ENCODE measurements at regions not wholly inside any gene's neighbourhood (a gene's known extent, or its start where the extent isn't known, plus 50 kb on each side); places are given as distances from the start of the nearest gene placed in this dataset.

DNA sequence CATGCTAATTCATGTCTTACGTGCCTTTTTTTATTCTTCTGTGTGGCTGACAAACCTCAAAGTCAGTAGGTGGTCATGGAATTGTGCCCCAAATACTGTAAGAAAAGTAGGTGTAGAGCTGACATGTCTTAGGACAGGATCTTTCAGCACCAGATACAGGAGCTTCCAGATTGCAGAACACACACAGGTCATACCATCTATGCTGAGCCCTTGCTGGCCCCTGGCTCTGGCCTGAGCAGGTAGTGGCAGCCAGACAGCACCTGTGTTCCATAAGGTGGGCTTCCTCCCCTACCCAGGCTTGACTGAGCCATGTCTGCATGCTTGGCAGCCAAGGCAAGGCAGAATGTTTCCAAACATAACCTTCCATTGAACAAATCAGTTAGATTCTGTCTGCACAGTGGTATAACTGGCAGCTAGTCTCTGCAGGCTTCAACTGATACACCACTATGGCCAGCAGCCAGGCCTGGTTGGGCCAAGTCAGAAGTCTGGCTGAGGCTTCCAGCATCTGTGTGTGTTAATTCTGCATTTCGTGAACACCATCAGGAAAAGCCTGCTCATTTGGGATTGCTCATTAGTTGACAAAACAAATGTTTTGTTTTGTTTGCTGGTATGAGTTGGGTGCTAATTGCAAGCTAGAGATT, 366.5 kb downstream of the FOXA2 start:
- no peak overlapping the region for H3K4me2 ChIP-seq (ENCODE audit: low read depth, low read length)
- no peaks in the 10 kb centered on the region for H3K79me2 ChIP-seq (ENCODE audit: insufficient read depth, low read length)
- intact Hi-C loops (cut with micrococcal nuclease; ENCODE audit: unreplicated experiment): no loop called here
- peaks cover 2 to 37% of the 10 kb centered on the region in 2 experiments; a peak in 3 of 5 replicates for H3K27me3 ChIP-seq (ENCODE audit: control insufficient read depth in 1 of 2, insufficient read depth in 2 of 2, low read length in 2 of 2)
- ChIA-PET POLR2A (no interaction called here), CTCF (ENCODE audit: low intra/inter-chr PET ratio, low total read pairs) (no interaction called here)
- H3K9me3 ChIP-seq (ENCODE audit: low read length): no peaks in the 10 kb centered on the region
- no peak overlapping the region for H3K4me3 ChIP-seq (replicated peaks in 1 of 3; ENCODE audit: insufficient read depth in 1 of 3, low read depth in 2 of 3, low read length in 3 of 3)
- no peak overlapping the region for H3K27ac ChIP-seq (ENCODE audit: extremely low read length, insufficient read depth, low read length)
- no peaks in the 10 kb centered on the region for H4K20me1 ChIP-seq (ENCODE audit: insufficient read depth, low read length)
- H3K4me1 ChIP-seq (ENCODE audit: insufficient read depth, low read length): no peaks in the 10 kb centered on the region
- no TSS peak for BruUV-seq (replicated peaks)
- H3K9ac ChIP-seq (ENCODE audit: insufficient read depth, low read depth, low read length): no peak overlapping the region
- 32% methylated on average over 2 of the region's 2 CpGs for WGBS (ENCODE audit: low lambda C conversion rate)
- in situ Hi-C loops (cut with HindIII; ENCODE audit: extremely low pct_ligation_motif_present, low pct_unique_long_range_greater_than_20kb): no loop called here
- no peak for FAIRE-seq
- DNase-seq (ENCODE audit: low spot score): no peak
- ATAC-seq: no peak
- no peaks in the 10 kb centered on the region for H3K36me3 ChIP-seq (replicated peaks in 1 of 2; ENCODE audit: control insufficient read depth in 1 of 2, insufficient read depth in 2 of 2, low read length in 2 of 2)
- H2AFZ ChIP-seq (ENCODE audit: low read length): no peak overlapping the region
- TF ChIP-seq ZNF616 (CRISPR knock-in tag; IDR thresholded peaks at IDR 0.05; ENCODE audit: low read depth) (no peak), ZNF317 (CRISPR knock-in tag; IDR thresholded peaks at IDR 0.05) (no peak), ZNF20 (CRISPR knock-in tag; IDR thresholded peaks at IDR 0.05) (no peak), NR1H2 (CRISPR knock-in tag; IDR thresholded peaks at IDR 0.05; ENCODE audit: borderline replicate concordance, low read depth) (no peak), SUZ12 (IDR thresholded peaks at IDR 0.05; ENCODE audit: low read depth, low read length) (no peak), ZNF234 (CRISPR knock-in tag; conservative IDR thresholded peaks at IDR 0.05) (no peak), SMARCC2 (IDR thresholded peaks at IDR 0.05) (no peak)
- TF ChIP-seq, protein P1, sequence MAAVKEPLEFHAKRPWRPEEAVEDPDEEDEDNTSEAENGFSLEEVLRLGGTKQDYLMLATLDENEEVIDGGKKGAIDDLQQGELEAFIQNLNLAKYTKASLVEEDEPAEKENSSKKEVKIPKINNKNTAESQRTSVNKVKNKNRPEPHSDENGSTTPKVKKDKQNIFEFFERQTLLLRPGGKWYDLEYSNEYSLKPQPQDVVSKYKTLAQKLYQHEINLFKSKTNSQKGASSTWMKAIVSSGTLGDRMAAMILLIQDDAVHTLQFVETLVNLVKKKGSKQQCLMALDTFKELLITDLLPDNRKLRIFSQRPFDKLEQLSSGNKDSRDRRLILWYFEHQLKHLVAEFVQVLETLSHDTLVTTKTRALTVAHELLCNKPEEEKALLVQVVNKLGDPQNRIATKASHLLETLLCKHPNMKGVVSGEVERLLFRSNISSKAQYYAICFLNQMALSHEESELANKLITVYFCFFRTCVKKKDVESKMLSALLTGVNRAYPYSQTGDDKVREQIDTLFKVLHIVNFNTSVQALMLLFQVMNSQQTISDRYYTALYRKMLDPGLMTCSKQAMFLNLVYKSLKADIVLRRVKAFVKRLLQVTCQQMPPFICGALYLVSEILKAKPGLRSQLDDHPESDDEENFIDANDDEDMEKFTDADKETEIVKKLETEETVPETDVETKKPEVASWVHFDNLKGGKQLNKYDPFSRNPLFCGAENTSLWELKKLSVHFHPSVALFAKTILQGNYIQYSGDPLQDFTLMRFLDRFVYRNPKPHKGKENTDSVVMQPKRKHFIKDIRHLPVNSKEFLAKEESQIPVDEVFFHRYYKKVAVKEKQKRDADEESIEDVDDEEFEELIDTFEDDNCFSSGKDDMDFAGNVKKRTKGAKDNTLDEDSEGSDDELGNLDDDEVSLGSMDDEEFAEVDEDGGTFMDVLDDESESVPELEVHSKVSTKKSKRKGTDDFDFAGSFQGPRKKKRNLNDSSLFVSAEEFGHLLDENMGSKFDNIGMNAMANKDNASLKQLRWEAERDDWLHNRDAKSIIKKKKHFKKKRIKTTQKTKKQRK (IDR thresholded peaks at IDR 0.05; ENCODE audit: low read length): no peak
- TF ChIP-seq, protein P2, sequence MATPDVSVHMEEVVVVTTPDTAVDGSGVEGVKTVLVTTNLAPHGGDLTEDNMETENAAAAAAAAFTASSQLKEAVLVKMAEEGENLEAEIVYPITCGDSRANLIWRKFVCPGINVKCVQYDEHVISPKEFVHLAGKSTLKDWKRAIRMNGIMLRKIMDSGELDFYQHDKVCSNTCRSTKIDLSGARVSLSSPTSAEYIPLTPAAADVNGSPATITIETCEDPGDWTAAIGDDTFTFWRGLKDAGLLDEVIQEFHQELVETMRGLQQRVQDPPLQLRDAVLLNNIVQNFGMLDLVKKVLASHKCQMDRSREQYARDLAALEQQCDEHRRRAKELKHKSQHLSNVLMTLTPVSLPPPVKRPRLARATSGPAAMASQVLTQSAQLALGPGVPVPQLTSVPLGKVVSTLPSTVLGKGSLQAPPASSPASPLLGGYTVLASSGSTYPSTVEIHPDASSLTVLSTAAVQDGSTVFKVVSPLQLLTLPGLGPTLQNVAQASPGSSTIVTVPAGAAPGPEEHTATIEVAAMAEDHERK (CRISPR knock-in tag; IDR thresholded peaks at IDR 0.05; ENCODE audit: low read depth): no peak
- TF ChIP-seq, protein P3, sequence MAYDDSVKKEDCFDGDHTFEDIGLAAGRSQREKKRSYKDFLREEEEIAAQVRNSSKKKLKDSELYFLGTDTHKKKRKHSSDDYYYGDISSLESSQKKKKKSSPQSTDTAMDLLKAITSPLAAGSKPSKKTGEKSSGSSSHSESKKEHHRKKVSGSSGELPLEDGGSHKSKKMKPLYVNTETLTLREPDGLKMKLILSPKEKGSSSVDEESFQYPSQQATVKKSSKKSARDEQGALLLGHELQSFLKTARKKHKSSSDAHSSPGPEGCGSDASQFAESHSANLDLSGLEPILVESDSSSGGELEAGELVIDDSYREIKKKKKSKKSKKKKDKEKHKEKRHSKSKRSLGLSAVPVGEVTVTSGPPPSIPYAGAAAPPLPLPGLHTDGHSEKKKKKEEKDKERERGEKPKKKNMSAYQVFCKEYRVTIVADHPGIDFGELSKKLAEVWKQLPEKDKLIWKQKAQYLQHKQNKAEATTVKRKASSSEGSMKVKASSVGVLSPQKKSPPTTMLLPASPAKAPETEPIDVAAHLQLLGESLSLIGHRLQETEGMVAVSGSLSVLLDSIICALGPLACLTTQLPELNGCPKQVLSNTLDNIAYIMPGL (CRISPR knock-in tag; IDR thresholded peaks at IDR 0.05; ENCODE audit: borderline replicate concordance in 1 of 2, low read depth in 1 of 2): no peak
- TF ChIP-seq, protein P4, sequence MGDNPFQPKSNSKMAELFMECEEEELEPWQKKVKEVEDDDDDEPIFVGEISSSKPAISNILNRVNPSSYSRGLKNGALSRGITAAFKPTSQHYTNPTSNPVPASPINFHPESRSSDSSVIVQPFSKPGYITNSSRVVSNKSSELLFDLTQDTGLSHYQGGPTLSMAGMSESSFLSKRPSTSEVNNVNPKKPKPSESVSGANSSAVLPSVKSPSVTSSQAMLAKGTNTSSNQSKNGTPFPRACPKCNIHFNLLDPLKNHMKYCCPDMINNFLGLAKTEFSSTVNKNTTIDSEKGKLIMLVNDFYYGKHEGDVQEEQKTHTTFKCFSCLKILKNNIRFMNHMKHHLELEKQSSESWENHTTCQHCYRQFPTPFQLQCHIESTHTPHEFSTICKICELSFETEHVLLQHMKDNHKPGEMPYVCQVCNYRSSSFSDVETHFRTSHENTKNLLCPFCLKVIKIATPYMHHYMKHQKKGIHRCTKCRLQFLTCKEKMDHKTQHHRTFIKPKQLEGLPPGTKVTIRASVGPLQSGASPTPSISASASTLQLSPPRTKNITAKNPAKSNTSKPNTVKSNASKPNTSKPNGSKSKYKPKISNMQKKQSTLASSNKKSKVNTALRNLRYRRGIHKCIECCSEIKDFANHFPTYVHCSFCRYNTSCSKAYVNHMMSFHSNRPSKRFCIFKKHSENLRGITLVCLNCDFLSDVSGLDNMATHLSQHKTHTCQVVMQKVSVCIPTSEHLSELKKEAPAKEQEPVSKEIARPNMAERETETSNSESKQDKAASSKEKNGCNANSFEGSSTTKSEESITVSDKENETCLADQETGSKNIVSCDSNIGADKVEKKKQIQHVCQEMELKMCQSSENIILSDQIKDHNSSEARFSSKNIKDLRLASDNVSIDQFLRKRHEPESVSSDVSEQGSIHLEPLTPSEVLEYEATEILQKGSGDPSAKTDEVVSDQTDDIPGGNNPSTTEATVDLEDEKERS (CRISPR knock-in tag; IDR thresholded peaks at IDR 0.05): no peak
- TF ChIP-seq, protein P5, sequence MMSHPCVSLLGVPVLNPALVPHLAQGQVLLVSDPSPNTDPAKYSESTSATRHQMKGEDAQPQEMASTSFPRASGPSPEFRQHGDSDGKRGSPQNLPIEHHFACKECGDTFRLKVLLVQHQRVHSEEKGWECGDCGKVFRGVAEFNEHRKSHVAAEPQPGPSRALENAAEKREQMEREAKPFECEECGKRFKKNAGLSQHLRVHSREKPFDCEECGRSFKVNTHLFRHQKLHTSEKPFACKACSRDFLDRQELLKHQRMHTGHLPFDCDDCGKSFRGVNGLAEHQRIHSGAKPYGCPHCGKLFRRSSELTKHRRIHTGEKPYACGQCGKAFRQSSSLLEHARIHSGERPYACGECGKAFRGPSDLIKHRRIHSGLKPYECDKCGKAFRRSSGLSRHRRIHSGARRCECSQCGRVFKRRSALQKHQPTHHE (CRISPR knock-in tag; IDR thresholded peaks at IDR 0.05; ENCODE audit: borderline replicate concordance): no peak

All from HepG2 (cell line).